Urinary bladder (tissue), 3 donors: ENCODE measurements at regions not wholly inside any gene's neighbourhood (a gene's known extent, or its start where the extent isn't known, plus 50 kb on each side); places are given as distances from the start of the nearest gene placed in this dataset.

Experiments
- DNase-seq: peaks from one replicate; pipeline ENCODE4 v3.0.0-alpha.2; 2015; ENCODE audit errors: extremely low spot score
- H3K27ac ChIP-seq: one replicate; pipeline ENCODE4 v1.5.1; 2013; ENCODE audit warnings: low read depth, mild to moderate bottlenecking, moderate library complexity
- H3K36me3 ChIP-seq: one replicate; pipeline ENCODE4 v1.6.1; 2013; ENCODE audit warnings: mild to moderate bottlenecking, moderate library complexity; ENCODE audit not compliant: insufficient read depth
- H3K4me1 ChIP-seq: one replicate; pipeline ENCODE4 v1.6.1; 2013; ENCODE audit warnings: mild to moderate bottlenecking, moderate library complexity; ENCODE audit not compliant: insufficient read depth
- H3K4me3 ChIP-seq: one replicate; pipeline ENCODE4 v1.5.1; 2013; ENCODE audit warnings: low read depth, low read length
- WGBS: extraction: QIAGEN DNeasy Blood & Tissue Kit; methylation state at CpG from one replicate; pipeline ENCODE4 v1.1.7; 2013; 5-methylcytosine and 5-hydroxymethylcytosine counted together
- donor health status: healthy with polysubstance abuse.
- donor health status: healthy.

DNA sequence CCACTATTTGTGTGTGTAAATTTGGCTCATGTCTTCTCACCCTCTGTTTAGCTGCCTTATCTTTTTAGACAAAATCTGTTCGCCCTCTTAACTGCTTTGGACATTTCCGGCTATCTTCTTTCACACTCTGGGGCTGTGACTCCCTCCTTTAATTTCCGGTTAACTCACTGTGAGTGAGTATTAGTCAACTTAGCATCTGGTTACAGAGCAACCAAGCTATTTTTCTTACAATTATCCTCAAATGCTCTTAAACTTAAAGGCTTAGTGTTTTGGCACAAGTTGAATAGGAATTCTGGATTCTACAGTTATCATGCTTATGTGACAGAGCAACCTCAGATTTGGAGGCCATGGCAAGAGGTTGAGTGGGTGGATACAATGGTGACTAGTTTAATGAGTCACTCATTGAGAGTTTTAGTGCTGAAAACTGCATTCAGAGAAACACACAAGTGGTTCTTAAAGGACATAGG, 177.6 kb upstream of the SEMA3A start:
- no peak overlapping the region for H3K4me3 ChIP-seq
- no peak overlapping the region for H3K27ac ChIP-seq
- H3K36me3 ChIP-seq: no peaks in the 10 kb centered on the region
- H3K4me1 ChIP-seq: no peaks in the 10 kb centered on the region
- DNase-seq: no peak
- 70% methylated on average over 3 of the region's 3 CpGs for WGBS

DNA sequence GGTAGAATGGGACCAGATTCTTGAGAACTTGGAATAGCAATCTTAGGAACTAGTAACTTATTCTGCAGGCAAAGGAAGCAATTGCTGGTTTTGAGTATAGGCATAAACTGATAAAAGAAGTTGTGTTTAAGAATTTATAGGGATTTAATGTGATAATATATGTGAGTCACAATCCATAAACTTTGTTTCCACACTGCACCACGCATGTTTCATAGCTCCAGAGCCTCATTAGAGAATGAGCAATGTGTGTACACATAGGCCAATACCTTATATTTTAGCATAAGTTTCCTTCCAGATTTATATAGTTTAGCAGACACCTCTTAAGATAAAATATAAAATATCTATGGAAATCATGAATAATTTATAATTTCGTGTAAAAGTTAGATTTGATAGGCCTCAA, 175.5 kb upstream of the SEMA3A start:
- 78% methylated on average over 2 of the region's 2 CpGs for WGBS

DNA sequence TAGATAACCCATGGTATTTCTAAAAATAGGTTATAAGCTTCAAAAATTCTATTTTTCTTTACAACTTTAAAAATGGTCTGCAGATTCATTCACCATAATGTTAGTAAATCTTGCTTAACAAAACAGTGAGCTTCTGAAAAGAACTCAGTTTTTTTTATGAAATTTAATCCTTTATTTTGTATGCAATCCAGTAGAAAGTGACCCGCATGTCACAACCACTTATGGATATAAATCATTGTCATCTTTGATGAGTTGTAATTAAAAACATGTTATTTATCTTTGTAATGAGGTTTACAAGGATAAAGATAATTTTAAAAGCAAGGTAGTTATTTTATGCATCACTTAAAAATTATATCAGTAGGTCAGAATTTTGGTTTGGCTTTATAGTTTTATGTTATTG, 173.5 kb upstream of the SEMA3A start:
- DNase-seq: no peak
- 89% methylated on average over 1 of the region's 1 CpG for WGBS
- H3K27ac ChIP-seq: no peak overlapping the region

More for the DNA sequence above, 175.5 kb upstream of the SEMA3A start:
- Histone ChIP-seq H3K4me3 (no peak overlapping the region), H3K36me3 (no peaks in the 10 kb centered on the region), H3K27ac (no peak overlapping the region), H3K4me1 (no peaks in the 10 kb centered on the region)
- DNase-seq: no peak

DNA sequence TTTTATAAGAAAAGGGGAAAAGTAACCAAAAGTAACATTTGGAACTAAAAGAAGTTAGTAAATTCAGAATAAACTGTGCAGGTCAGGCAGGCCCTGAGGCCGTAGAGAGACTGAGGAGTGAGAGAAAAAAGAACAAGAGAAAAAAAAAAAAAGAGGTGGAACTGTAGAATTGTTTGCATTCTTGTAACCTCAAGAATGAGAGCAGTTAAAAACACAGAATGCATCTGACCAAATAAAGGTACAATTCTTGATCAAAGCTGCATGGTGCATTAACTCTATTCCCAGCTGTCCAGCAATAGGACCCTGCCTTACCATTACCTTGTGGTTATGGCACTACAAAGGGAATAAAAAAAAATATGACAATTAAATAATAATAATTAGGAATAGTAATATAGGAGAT, 170.1 kb upstream of the SEMA3A start:
- DNase-seq: no peak
- Histone ChIP-seq H3K36me3 (no peaks in the 10 kb centered on the region), H3K27ac (no peak overlapping the region), H3K4me1 (no peaks in the 10 kb centered on the region), H3K4me3 (no peak overlapping the region)
- 48% methylated on average over 1 of the region's 1 CpG for WGBS

More for the DNA sequence above, 173.5 kb upstream of the SEMA3A start:
- Histone ChIP-seq H3K4me3 (no peak overlapping the region), H3K36me3 (no peaks in the 10 kb centered on the region), H3K4me1 (no peaks in the 10 kb centered on the region)

DNA sequence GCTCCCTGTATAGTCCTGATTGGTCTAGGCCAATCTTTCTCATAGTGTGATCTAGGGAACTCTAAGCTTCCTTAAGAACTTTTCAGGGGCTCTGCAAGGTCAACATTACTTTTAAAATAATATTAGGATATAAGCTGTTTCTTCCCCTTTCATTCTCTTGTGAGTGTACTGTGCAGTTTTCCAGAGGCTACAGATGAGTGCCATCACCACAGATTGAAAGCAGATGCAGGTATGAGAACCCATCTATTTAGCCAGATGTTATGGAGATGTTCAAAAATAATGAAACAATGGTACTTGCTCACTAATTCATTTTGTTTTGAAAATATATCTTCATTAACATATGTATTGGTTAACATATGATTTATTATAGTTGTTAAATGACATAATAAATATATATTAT, 169.2 kb upstream of the SEMA3A start:
- no peaks in the 10 kb centered on the region for H3K4me1 ChIP-seq
- no peaks in the 10 kb centered on the region for H3K36me3 ChIP-seq
- H3K27ac ChIP-seq: no peak overlapping the region
- H3K4me3 ChIP-seq: no peak overlapping the region
- no peak for DNase-seq

DNA sequence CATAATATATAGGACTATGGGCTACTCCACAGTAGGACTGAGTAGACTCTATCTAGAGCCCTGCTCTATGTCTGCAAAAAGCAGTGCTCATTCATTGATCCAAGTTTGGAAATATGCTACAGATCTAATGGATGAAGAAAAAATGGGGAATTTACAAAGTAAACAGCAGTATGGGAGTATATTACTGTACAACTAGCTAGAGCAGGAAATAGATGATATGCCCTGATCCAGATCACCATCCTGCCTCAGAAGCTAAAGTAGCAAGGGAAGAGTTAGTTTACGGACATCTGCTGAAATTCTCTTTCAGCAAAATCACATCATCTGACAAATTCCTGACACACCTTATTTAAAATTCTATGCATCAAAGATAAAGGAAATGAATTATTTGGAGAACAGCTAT, 168.2 kb upstream of the SEMA3A start:
- H3K4me1 ChIP-seq: no peaks in the 10 kb centered on the region
- H3K36me3 ChIP-seq: no peaks in the 10 kb centered on the region
- DNase-seq: no peak
- no peak overlapping the region for H3K4me3 ChIP-seq
- 93% methylated on average over 1 of the region's 1 CpG for WGBS
- no peak overlapping the region for H3K27ac ChIP-seq

DNA sequence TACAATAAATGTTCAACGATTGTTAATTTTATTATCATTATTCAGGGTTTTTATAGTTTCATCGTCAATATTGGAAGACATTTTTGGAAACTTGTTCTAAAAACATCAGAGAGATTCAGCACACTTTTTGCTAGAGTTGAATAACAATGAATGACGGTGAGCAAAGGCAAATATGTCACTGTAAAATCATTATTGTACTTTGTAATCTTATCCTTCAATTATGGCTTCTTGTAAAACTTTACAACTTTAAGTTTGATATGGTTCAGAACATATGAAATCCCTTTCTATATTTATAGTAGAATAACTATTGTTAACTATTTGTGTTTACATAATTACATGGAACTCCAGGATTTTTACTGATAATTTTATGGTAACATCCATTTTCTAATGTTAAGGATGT, 167.8 kb upstream of the SEMA3A start:
- Histone ChIP-seq H3K4me1 (no peaks in the 10 kb centered on the region), H3K27ac (no peak overlapping the region), H3K36me3 (no peaks in the 10 kb centered on the region), H3K4me3 (no peak overlapping the region)
- 90% methylated on average over 3 of the region's 3 CpGs for WGBS
- DNase-seq: no peak

DNA sequence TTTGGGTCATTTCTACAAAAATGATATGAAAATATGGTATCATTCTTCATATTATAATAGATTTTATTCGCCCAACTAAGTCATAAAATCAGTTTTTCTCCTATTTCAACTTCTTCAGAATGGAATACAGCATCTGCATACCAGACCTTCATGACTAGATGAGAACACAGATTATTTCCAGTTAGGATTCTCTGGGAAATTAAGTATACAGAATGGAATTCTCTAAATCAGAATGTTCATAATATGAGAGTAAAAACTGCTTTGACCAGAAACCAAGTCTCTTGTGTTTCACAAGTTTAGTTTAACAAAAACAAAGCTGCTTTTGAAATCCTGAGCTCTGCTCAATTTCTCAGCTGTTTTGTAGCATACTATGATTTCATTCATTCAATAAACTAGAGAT, 160.3 kb upstream of the SEMA3A start:
- WGBS: 92% methylated on average over 1 of the region's 1 CpG
- DNase-seq: no peak
- Histone ChIP-seq H3K27ac (no peak overlapping the region), H3K4me1 (no peaks in the 10 kb centered on the region), H3K4me3 (no peak overlapping the region), H3K36me3 (no peaks in the 10 kb centered on the region)

DNA sequence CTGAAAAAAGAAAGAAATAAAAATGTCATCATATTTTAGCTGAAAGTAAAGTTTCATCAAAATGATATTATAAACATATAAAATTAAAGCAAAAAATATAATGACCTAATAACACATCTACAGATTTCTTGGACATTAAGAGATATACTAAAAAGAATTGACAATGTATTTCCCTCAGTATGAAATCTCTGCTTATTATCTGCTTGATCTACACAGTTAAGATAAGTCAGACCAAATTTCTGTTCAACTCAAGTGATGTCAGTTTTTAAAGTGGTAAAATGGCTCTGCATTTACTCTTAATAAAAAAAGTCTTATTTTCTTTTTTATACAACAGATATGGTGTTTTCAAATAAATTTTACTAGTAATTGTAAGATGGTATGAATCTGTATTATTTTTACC, 159.4 kb upstream of the SEMA3A start:
- Histone ChIP-seq H3K27ac (no peak overlapping the region), H3K36me3 (no peaks in the 10 kb centered on the region), H3K4me1 (no peaks in the 10 kb centered on the region), H3K4me3 (no peak overlapping the region)
- DNase-seq: no peak

DNA sequence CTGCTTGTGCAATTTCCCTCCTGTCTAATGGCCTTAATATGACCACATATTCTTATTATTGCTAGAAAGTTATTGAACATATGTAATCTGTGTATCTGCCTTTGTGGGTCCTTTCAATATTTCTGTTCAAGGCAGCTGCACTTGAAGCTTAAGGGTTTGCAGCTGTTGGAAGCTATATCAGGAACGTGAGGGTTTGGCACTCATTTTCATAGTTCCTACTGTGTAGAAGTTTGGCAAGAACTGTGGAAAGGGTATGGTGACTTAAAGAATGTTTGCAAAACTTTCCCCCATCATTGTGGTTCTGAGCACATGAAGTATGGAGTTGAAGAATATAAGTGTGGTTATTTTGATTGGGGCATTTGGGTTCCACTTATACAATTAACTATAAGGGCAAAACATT, 144.7 kb upstream of the SEMA3A start:
- no peaks in the 10 kb centered on the region for H3K36me3 ChIP-seq
- H3K4me3 ChIP-seq: no peak overlapping the region
- H3K4me1 ChIP-seq: no peaks in the 10 kb centered on the region
- DNase-seq: no peak
- 57% methylated on average over 1 of the region's 1 CpG for WGBS
- no peak overlapping the region for H3K27ac ChIP-seq

DNA sequence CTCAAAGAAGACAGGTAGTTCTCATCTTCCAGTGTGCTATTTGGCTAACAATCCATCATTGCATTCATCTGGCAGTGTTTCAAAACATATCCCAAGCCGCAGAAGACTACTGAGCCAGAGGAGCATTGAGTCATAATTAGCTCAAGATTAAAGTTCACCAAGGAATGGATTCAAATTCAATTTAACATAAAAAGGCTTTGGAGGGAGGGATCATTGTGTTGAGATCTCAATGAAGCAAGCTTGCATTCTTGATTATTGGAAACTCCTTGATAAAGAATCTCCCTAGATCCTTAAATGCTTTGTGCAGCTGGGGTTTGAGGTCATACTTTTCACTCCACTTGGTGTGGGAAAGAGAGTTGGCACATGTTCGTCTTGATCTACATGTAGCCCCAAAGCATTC, 142.8 kb upstream of the SEMA3A start:
- no peak for DNase-seq
- WGBS: 78% methylated on average over 2 of the region's 2 CpGs
- Histone ChIP-seq H3K4me3 (no peak overlapping the region), H3K36me3 (no peaks in the 10 kb centered on the region), H3K4me1 (no peaks in the 10 kb centered on the region), H3K27ac (no peak overlapping the region)

DNA sequence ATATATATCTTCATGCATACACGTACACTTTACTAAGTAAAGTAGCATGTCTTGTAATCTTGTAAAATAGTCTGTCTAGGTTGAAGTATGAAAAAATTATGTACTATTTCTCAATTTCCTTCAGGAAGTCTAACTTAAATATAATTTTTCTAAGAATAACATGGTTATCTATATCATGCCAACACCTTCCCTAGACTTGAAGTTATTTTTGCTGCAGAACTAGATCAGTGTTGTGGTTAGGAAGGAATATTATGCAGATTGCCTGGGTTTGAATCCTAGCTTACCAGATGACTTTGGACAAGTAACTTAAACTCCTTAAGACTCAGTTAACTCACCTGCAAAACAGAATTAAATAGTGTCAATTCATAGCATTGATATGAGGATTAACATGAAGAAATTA, 142.2 kb upstream of the SEMA3A start:
- H3K4me1 ChIP-seq: no peaks in the 10 kb centered on the region
- no peak overlapping the region for H3K27ac ChIP-seq
- H3K36me3 ChIP-seq: no peaks in the 10 kb centered on the region
- no peak overlapping the region for H3K4me3 ChIP-seq
- 93% methylated on average over 1 of the region's 1 CpG for WGBS
- DNase-seq: no peak

DNA sequence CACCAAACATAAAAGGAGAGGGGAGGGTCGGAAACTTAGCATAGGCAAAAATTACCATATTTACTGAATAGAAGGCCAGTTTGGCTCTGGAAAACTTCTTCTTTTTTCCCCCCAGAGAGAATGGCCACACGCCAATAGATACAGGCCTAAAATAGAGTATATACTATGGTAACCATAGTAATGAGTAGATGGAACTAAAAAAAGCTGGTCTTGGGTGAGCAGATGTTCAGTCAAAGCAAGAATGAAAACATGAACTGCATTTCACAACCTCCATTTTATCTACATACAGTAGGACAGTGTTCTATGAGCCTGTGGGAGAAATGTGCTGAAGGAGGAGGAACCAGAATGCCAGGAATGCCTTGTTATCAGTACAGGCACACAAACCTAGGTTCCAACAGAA, 141.7 kb upstream of the SEMA3A start:
- 66% methylated on average over 2 of the region's 2 CpGs for WGBS
- Histone ChIP-seq H3K27ac (no peak overlapping the region), H3K4me3 (no peak overlapping the region), H3K4me1 (no peaks in the 10 kb centered on the region), H3K36me3 (no peaks in the 10 kb centered on the region)
- DNase-seq: no peak

DNA sequence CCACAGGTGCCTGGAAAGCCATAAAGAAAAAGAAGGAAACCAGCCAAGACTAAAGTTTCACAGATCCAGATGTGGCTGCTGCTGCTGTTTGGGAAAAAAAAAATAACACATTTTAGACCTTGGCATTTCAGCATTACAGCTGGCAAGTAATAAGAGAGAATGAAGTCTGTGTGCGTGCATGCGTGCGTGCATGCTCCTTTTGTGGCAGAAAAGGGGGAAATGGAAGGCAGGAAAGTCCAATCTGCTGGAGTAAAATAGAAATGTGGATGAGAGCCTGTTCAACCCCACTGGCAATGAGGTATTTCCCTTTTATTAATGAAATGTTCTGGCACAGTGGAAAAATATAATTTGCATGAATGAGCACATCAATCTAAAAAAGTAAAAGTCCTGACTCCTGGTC, 137.0 kb upstream of the SEMA3A start:
- Histone ChIP-seq H3K4me1 (no peaks in the 10 kb centered on the region), H3K36me3 (no peaks in the 10 kb centered on the region), H3K4me3 (no peak overlapping the region), H3K27ac (no peak overlapping the region)
- DNase-seq: no peak
- 89% methylated on average over 3 of the region's 3 CpGs for WGBS

DNA sequence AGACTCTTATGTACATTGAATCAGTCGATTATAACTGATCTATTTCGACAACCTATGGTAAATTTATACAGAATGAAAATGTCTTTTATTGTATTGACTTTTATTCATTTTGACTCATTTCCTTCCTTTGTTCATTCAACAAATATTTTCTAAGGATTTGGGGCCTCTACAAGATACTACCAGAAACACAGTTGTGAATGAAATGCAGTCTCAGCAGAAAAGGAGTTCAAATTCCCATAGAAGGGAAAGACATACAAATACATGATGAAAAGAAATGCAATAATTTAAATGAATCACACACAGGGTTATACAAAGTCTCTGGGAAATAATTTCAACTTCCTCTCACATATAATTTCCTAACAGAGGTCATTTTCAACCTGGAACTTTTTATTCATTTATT, 134.0 kb upstream of the SEMA3A start:
- Histone ChIP-seq H3K36me3 (no peaks in the 10 kb centered on the region), H3K27ac (no peak overlapping the region), H3K4me1 (no peaks in the 10 kb centered on the region), H3K4me3 (no peak overlapping the region)
- no peak for DNase-seq
- WGBS: 91% methylated on average over 2 of the region's 2 CpGs
